H1 (cell line): ENCODE measurements at regions not wholly inside any gene's neighbourhood (a gene's known extent, or its start where the extent isn't known, plus 50 kb on each side); places are given as distances from the start of the nearest gene placed in this dataset.

Experiments
- EP300 ChIP-seq, 2 experiments: IDR thresholded peaks; 1 replicate in 1 of 2; 2 replicates in 1 of 2; pipeline ENCODE4 v1.6.1; 2011 to 2012; ENCODE audit warnings: low read depth in 2 of 2, low read length in 2 of 2, mild to moderate bottlenecking in 2 of 2, borderline replicate concordance in 1 of 2, inconsistent platforms in 1 of 2, moderate library complexity in 1 of 2
- PHF8 ChIP-seq: fragments of 200-600 bp; sonication (generic); conservative IDR thresholded peaks from 2 replicates; pipeline ENCODE4 v1.7.1; 2012; ENCODE audit warnings: low read depth, mild to moderate bottlenecking, inconsistent platforms, low read length, moderate library complexity
- POLR2A ChIP-seq, 2 experiments: IDR thresholded peaks; 1 replicate in 1 of 2; 2 replicates in 1 of 2; pipeline ENCODE4 v1.6.1; 2011; ENCODE audit warnings: low read depth in 2 of 2, low read length in 2 of 2, mild to moderate bottlenecking in 2 of 2; ENCODE audit errors: control extremely low read depth in 1 of 2

DNA sequence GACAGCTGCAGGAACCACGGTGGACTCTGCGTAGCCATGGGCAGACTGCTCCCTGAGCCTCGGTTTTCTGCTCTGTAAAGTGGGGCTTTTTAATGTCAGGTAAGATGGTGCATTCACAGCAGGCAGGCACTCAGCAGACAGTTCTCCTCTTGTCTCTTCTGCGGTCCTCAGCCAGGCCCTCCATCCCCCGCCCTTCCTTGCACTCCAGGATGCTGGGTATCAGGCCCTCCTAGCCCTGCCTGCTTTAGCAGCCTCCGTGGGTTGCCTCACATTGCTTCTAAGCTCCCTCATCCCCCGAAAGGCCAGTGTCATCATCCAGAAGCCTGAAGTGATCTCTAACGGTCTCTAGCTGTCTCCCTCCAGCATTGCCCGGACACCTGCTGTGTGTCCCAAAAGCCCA, 115.7 kb downstream of the WNT7A start:
- TF ChIP-seq PHF8 (no peak), POLR2A (IDR thresholded peaks at IDR 0.05; ENCODE audit: control extremely low read depth in 1 of 2, low read depth in 2 of 2, low read length in 2 of 2) (no peak), EP300 (IDR thresholded peaks at IDR 0.05; ENCODE audit: borderline replicate concordance in 1 of 2, low read depth in 2 of 2, low read length in 2 of 2) (no peak)
